Skin epidermis (tissue), 12 donors: ENCODE measurements at regions not wholly inside any gene's neighbourhood (a gene's known extent, or its start where the extent isn't known, plus 50 kb on each side); places are given as distances from the start of the nearest gene placed in this dataset.
"Not testable (repeated sequence)": the region's sequence is repeated elsewhere in the genome, so short reads cannot be mapped to it uniquely, and the experiment has no call there.

Experiments
- H3K27ac ChIP-seq, 21 experiments: fragments of 200-600 bp; sonication (generic) in 11 of 21; one replicate each; pipeline ENCODE4 v1.5.0; 2020; ENCODE audit warnings: mild to moderate bottlenecking in 3 of 21, inconsistent platforms in 2 of 21, moderate library complexity in 2 of 21
- H3K4me3 ChIP-seq, 7 experiments: fragments of 200-600 bp; sonication (generic) in 2 of 7; one replicate each; pipeline ENCODE4 v1.5.0; 2020; ENCODE audit warnings: inconsistent platforms in 2 of 7, mild to moderate bottlenecking in 2 of 7, moderate library complexity in 1 of 7

GRCh38 chr13:80101040-80101439, 239.9 kb downstream of the SPRY2 start:
- Histone ChIP-seq H3K27ac (no peak overlapping the region), H3K4me3 (no peak overlapping the region)

- Histone ChIP-seq H3K27ac (no peak overlapping the region), H3K4me3 (no peak overlapping the region)
These were observed 240.3 kb downstream of the SPRY2 start for GRCh38 chr13:80100636-80101035.

- H3K4me3 ChIP-seq = no peak overlapping the region
- H3K27ac ChIP-seq = no peak overlapping the region
These were observed 243.4 kb downstream of the SPRY2 start for GRCh38 chr13:80097561-80097960.

- no peak overlapping the region for H3K4me3 ChIP-seq
- H3K27ac ChIP-seq = no peak overlapping the region
These were observed 244.5 kb downstream of the SPRY2 start for GRCh38 chr13:80096383-80096782.

- Histone ChIP-seq H3K27ac (no peak overlapping the region), H3K4me3 (no peak overlapping the region)
These were observed 246.4 kb downstream of the SPRY2 start for GRCh38 chr13:80094526-80094925.

- Histone ChIP-seq H3K27ac (no peak overlapping the region), H3K4me3 (no peak overlapping the region)
These were observed 247.0 kb downstream of the SPRY2 start for GRCh38 chr13:80093888-80094287.

- Histone ChIP-seq H3K4me3 (no peak overlapping the region), H3K27ac (no peak overlapping the region)
These were observed 254.6 kb downstream of the SPRY2 start for GRCh38 chr13:80086304-80086721.

GRCh38 chr13:80083853-80084676, 256.9 kb downstream of the SPRY2 start:
- no peak overlapping the region for H3K4me3 ChIP-seq
- peak overlapping the region in 12 of 21 experiments; percentile 5 to 80 (median 61) for H3K27ac ChIP-seq

GRCh38 chr13:80083081-80083852, 257.7 kb downstream of the SPRY2 start:
- Histone ChIP-seq H3K4me3 (no peak overlapping the region), H3K27ac (peak overlapping the region in 12 of 21 experiments; percentile 5 to 80 (median 61))

- H3K27ac ChIP-seq = peak overlapping the region in 4 of 21 experiments; percentile 30 to 80 (median 67)
These were observed 258.4 kb downstream of the SPRY2 start for GRCh38 chr13:80082396-80083080.

GRCh38 chr13:80074811-80075210, 266.1 kb downstream of the SPRY2 start:
- H3K4me3 ChIP-seq = no peak overlapping the region
- no peak overlapping the region for H3K27ac ChIP-seq

More at GRCh38 chr13:80082396-80083080, 258.4 kb downstream of the SPRY2 start:
- H3K4me3 ChIP-seq = no peak overlapping the region

GRCh38 chr13:80074143-80074752, 266.7 kb downstream of the SPRY2 start:
- no peak overlapping the region for H3K4me3 ChIP-seq
- H3K27ac ChIP-seq = no peak overlapping the region

- H3K4me3 ChIP-seq = no peak overlapping the region
- no peak overlapping the region for H3K27ac ChIP-seq
These were observed 268.7 kb downstream of the SPRY2 start for GRCh38 chr13:80072231-80072630.

- Histone ChIP-seq H3K4me3 (no peak overlapping the region), H3K27ac (no peak overlapping the region)
These were observed 270.8 kb downstream of the SPRY2 start for GRCh38 chr13:80070024-80070703.

GRCh38 chr13:80069374-80069773, 271.6 kb downstream of the SPRY2 start:
- no peak overlapping the region for H3K27ac ChIP-seq

GRCh38 chr13:80065996-80066395, 274.9 kb downstream of the SPRY2 start:
- no peak overlapping the region for H3K27ac ChIP-seq

More at GRCh38 chr13:80069374-80069773, 271.6 kb downstream of the SPRY2 start:
- no peak overlapping the region for H3K4me3 ChIP-seq

GRCh38 chr13:80062416-80062815, 278.5 kb downstream of the SPRY2 start:
- not testable (repeated sequence) for H3K4me3 ChIP-seq, H3K27ac ChIP-seq

More at GRCh38 chr13:80065996-80066395, 274.9 kb downstream of the SPRY2 start:
- H3K4me3 ChIP-seq = no peak overlapping the region

GRCh38 chr13:80059789-80060188, 281.1 kb downstream of the SPRY2 start:
- H3K4me3 ChIP-seq = no peak overlapping the region
- no peak overlapping the region for H3K27ac ChIP-seq

- Histone ChIP-seq H3K27ac (no peak overlapping the region), H3K4me3 (no peak overlapping the region)
These were observed 282.3 kb downstream of the SPRY2 start for GRCh38 chr13:80058626-80059025.
